Gastroesophageal sphincter (tissue), 3 donors: ENCODE measurements at regions not wholly inside any gene's neighbourhood (a gene's known extent, or its start where the extent isn't known, plus 50 kb on each side); places are given as distances from the start of the nearest gene placed in this dataset.

ENCODE experiments used
- EP300 ChIP-seq: sonication (generic); formaldehyde crosslinking; IDR thresholded peaks from one replicate; pipeline ENCODE4 v1.6.1; 2017; ENCODE audit warnings: antibody characterized with exemption, mild to moderate bottlenecking
- TF ChIP-seq, protein P1 (sequence below), 4 experiments: fragments of 200-600 bp in 2 of 4; fragments of 450-650 bp in 2 of 4; sonication (generic) in 1 of 4; IDR thresholded peaks; one replicate each; pipeline ENCODE4 v1.5.1; 2017 to 2019; ENCODE audit warnings: antibody characterized with exemption in 4 of 4, mild to moderate bottlenecking in 2 of 4, moderate library complexity in 2 of 4

DNA sequence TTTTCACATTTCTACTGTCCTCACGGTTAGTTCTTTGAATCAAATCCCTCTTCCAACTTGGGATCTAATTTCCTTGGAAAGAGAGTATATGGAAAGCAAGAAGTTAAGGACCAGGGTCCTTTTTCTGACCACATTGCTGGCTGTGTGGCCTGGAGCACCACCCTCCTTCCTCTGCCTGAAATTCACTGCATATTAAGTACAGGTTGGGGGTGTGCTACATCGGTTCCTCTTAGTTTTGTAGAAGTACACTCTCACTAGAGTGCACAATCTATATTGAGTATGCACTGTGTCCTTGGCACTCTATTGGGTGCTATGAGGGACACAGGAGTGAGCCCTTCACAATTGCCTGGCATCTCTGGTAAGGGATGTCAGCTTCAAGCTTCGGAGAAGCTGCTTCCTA is 53.8 kb upstream of the KLF9 start:
- TF ChIP-seq, protein P1, sequence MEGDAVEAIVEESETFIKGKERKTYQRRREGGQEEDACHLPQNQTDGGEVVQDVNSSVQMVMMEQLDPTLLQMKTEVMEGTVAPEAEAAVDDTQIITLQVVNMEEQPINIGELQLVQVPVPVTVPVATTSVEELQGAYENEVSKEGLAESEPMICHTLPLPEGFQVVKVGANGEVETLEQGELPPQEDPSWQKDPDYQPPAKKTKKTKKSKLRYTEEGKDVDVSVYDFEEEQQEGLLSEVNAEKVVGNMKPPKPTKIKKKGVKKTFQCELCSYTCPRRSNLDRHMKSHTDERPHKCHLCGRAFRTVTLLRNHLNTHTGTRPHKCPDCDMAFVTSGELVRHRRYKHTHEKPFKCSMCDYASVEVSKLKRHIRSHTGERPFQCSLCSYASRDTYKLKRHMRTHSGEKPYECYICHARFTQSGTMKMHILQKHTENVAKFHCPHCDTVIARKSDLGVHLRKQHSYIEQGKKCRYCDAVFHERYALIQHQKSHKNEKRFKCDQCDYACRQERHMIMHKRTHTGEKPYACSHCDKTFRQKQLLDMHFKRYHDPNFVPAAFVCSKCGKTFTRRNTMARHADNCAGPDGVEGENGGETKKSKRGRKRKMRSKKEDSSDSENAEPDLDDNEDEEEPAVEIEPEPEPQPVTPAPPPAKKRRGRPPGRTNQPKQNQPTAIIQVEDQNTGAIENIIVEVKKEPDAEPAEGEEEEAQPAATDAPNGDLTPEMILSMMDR (IDR thresholded peaks at IDR 0.05) = no peak
- TF ChIP-seq EP300 = no peak
